GOT3 (cell line): ENCODE measurements at regions not wholly inside any gene's neighbourhood (a gene's known extent, or its start where the extent isn't known, plus 50 kb on each side); places are given as distances from the start of the nearest gene placed in this dataset.
"Not testable (repeated sequence)": the region's sequence is repeated elsewhere in the genome, so short reads cannot be mapped to it uniquely, and the experiment has no call there.

Experiments
- DNase-seq: peaks from one replicate; lab custom pipeline; 2025; ENCODE audit warnings: mixed read lengths; lab: John Stamatoyannopoulos, UW

DNA sequence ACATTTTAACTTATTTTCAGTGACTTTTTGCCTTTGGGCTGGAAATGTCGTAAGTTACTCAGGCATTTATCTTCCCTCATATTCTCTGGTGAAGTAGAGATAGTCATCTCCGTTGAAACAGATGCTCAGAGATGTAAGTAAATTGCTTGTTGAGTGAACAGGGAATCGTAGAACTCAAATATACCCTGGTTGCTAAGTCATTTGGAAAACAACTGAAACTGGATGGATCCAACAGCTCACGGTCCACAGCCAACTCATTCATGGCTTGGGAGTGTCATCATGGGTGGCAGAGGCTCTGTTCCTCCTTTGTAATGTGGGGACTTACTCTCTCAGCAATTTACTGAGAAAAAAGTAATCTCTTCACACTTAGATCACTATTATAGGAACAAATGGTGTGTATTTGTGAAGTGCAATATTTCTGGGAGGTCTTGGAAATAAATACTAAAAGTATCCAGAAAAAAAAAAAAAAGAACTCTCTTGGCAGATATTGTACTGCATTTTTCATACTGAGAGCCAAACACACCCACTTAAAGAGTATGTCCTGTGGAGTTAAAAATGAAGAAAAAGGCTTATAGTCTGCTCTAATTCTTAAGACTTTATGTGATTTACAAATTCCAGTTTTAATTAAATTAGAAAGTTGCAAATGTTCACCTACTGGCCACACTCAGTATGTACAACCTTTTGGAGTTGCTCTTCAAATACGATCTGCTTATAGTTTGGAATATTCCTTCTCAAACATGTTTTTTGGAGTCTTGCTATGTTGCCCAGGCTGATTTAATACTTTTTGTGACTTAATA is 107.4 kb downstream of the LEPR start:
- DNase-seq = no peak

DNA sequence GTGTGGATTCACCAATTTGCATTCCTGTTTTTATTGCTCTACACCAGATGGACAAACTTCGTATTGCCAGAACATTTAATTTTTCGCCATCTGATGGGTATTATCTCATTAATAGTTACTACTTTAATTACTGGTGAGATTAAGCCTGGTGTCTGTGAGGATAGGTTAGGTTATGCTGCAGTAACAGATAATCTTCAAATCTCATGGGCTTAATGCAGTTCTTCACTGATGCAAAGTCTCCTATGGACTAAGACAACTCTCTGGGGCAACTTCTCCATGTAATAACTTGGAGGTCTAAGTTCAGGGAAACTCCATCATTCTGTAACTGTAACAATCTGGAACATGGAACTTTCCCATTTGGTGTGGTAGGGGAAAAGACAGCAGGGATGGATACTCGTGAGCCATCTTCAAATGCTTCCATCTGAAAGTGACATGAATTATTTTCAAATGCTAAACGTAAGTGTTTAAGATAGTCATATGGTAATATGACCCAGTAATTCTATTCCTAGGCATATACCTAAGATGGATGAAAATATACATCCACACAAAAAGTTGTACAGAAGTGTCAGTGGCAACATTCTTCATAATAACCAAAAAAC is 111.6 kb downstream of the LEPR start:
- no peak for DNase-seq

DNA sequence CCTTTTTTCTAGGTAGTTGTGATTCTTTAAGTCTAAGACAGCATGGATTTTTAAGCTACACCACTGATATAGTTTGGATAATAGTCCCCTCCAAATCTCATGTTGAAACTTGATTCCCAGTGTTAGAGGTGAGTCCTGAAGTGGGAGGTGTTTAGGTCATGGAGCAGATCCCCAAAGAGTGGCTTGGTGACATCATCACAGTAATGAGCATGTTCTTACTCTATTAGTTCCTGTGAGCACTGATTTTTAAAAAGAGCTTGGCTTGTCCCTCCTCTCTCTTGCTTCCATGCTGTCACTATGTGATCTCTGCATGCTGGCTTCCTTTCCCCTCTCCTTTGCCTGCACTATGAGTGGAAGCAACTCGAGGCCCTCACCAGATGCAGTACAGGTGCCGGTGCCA is 115.5 kb downstream of the LEPR start:
- DNase-seq = no peak

GRCh38 chr1:65538086-65538485 is 117.6 kb downstream of the LEPR start:
- no peak for DNase-seq

- DNase-seq = no peak
Measured at GRCh38 chr1:65538664-65539063, 118.2 kb downstream of the LEPR start.

- no peak for DNase-seq
Measured at GRCh38 chr1:65539266-65540131, 119.0 kb downstream of the LEPR start.

- no peak for DNase-seq
Measured at GRCh38 chr1:65541161-65541560, 120.7 kb downstream of the LEPR start.

DNA sequence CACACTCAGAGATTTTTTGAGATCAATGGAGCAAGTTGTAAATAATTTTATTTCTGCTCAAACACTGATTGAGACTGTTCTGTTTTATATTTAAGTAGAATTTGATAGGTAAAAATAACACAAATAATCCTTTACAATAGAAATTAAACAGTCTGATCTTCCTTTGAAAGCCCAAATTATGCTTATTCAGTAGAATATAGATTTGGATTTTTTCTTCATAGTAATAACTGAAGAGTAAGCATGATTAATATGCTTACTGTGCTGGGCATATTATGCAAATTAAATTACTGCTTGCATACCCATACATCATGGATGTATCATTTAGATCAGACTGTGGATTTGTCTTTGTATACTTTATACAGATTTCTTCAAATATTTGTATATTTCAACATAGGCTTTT is 121.4 kb downstream of the LEPR start:
- DNase-seq = no peak

- DNase-seq = not testable (repeated sequence)
Measured at GRCh38 chr1:65542592-65542991, 122.1 kb downstream of the LEPR start.

- DNase-seq = not testable (repeated sequence)
Measured at GRCh38 chr1:65550306-65551010, 130.0 kb downstream of the LEPR start.

GRCh38 chr1:65552484-65552883 is 132.0 kb downstream of the LEPR start:
- DNase-seq = not testable (repeated sequence)

- DNase-seq = not testable (repeated sequence)
Measured at GRCh38 chr1:65554086-65554764, 133.8 kb downstream of the LEPR start.

- no peak for DNase-seq
Measured at GRCh38 chr1:65554829-65555228, 134.4 kb downstream of the LEPR start.

DNA sequence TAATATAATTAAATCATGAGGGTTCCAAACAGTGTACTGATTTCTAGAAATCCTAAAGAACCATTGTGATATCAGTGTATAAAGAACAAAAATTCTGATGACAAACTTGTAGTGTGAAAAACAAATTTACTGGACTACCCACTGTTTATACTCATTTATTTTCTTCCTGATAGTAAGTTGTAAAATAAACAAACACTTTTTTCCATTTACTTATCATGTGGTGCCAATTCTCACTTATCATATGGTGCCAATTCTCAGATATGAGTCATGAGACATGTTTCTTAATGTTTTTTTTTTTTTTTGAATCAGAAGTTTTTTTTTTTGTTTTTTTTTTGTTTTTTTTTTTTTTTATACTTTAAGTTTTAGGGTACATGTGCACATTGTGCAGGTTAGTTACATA is 137.7 kb downstream of the LEPR start:
- no peak for DNase-seq

DNA sequence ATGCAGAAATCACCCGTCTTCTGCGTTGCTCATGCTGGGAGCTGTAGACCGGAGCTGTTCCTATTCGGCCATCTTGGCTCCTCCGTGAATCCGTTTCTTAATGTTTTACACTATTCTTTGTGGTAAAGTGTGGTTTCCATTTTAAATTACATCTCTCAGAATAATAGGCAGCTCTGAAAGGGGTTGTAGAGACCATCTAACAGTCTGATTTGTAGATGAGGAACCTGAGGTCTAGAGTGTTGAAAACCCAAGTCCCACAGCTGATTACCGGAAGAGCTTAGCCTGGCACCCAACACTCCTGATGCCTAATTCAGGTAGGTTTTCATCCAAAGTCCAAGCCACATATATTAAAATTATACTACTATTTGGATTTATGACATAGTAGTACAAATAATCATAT is 144.0 kb downstream of the LEPR start:
- DNase-seq = no peak

GRCh38 chr1:65568285-65568684 is 147.8 kb downstream of the LEPR start:
- DNase-seq = no peak

DNA sequence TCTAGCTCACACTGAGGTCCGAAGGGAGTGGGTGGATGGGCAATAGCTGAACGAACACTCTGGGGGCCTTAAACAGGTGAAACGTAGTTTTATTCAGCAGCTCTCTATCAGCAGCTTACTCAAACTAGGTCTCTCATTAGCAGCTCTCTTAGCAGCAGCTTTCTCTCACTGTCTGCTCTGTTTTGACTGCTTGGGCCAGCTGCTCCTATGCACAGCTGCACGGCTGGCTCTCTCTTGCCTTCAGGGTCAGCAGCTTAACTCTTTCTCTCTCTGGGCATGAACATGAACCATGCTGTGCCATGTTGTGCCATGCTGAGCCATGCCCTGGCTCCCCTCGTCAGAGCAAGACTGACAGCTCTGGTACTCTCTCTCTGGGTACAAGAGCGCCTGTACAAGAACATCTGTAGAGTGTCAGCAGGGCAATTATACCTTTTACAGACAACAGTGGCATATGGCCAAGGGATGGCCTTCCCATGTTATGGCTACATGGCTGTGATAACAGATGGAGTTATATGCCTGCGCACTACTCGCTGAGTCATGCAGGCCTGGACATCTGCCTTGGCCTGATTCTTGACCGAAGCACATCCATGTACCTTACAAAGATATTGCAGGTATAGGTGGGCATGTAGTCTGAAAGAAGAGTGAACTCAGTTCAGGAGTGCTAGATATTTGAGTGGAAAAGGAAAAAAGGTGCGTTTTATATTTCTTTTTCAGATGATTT is 152.4 kb downstream of the LEPR start:
- no peak for DNase-seq

DNA sequence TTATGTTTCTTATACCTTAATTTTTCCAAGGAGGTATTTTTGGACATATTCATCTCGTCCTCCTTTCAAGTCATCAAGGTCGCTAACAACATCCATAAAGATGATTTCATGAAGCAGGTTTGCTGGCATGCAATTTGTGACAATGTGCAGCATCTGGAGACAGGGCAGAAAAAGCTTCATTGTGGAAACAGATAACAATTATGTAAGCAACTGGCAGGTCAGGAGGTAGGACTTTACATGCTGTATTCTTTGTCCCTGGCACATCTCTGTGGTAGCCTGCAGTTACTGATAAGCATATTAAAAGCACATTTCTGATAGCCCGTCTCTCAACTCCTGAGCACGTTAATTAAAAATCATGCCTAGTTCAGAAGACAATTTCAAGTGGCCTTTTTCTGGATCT is 156.8 kb downstream of the LEPR start:
- DNase-seq = no peak

DNA sequence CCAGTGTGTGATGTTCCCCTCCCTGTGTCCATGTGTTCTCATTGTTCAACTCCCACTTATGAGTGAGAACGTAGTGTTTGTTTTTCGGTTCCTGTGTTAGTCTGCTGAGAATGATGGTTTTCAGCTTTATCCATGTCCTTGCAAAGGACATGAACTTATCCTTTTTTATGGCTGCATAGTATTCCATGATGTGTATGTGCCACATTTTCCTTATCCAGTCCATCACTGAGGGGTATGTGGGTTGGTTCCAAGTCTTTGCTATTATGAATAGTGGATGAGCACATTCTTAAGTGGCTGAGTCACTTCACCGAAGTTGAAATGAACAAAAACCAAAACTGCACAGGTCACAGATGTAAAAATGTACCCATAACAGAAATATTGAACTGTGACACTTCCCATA is 157.5 kb downstream of the LEPR start:
- not testable (repeated sequence) for DNase-seq

- DNase-seq = no peak
Measured at GRCh38 chr1:65581119-65581518, 160.7 kb downstream of the LEPR start.

DNA sequence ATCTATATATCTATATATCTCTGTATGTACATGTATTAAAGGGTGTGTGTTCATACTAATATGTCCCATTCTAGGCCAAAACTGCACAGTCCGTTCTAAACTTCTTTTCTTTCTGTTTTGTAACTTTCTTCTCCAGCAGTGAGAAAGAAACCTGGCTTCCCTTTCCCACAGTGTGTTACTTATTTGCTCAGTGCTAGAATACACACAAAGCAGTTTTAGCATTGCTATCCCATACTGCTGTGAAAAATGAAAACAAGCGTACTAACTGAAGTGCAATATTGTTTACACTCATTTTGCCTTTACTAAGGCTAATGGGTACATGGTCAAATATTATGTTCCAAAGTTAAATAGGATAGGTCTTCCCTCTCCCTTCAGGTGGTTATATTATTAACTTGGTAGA is 163.9 kb downstream of the LEPR start:
- DNase-seq = no peak
